Stimulated activated CD8-positive, alpha-beta memory T cell treated with anti-CD3 and anti-CD28 coated beads, Interleukin-15, amount 100 ng/mL, for 48 hours (primary cell): ENCODE measurements at regions not wholly inside any gene's neighbourhood (a gene's known extent, or its start where the extent isn't known, plus 50 kb on each side); places are given as distances from the start of the nearest gene placed in this dataset.
"Not testable (repeated sequence)": the region's sequence is repeated elsewhere in the genome, so short reads cannot be mapped to it uniquely, and the experiment has no call there.

Experiments used
- DNase-seq, 2 donors: peaks; one replicate each; pipeline ENCODE4 v3.0.0-alpha.2; 2020; ENCODE audit warnings: low read depth in 2 of 2

DNA sequence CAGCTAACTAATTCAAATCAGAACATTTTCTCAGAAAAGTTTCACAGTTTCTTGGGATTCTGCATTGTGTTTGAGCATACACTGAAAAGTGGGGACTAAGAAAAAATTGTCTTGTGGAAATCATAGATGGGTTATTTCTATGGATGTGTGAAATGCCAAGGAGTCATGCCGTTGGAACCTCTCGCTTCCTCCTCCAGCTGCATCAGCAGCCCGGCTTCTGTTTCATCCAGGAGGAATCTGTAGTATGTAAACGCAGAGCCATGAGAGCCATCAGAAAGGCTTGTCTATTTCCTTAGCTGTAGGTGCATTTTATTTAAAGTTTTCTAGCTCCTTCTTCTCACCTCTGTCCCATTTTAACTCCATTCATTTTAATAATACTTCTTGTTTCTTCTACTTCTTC is 1144.1 kb downstream of the GATA3 start:
- DNase-seq, result no peak

GRCh38 chr10:9205558-9205957 is 1151.1 kb downstream of the GATA3 start:
- DNase-seq, result no peak

DNA sequence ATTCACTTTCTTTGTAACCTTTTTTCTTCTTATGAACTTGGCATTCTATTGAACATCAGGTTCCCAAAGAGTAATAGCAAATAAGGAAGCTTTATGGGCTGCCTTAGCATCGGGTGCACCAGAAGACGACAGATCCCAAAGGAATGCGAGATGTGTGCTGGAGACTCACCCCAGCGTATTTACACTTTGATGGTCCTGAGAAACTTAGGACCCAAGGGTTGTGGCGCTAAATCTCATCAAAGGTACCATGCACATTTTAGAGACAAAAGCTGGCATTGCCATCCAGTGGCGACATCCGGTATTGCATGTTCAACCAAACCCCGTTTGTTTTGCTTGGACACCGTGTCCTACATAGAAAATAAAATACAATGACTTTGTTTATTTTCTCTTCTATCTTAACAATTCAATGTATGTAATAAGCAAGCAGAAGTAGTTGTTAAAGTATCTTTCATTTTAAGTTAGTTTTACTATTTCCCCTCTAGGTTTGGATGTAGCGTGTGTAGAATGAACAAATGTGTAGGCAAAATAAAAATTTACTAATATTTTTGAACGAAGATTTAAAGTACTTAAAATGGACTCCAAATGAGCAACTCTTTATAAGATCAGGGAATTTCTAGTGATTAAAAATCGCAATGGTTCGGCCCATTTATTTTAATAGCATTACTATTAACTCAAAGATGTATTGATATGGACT is 1154.8 kb downstream of the GATA3 start:
- peak; percentile 50 to 61 for DNase-seq

GRCh38 chr10:9211228-9211627 is 1156.7 kb downstream of the GATA3 start:
- DNase-seq, result no peak

GRCh38 chr10:9214618-9215017 is 1160.1 kb downstream of the GATA3 start:
- DNase-seq, result no peak

DNA sequence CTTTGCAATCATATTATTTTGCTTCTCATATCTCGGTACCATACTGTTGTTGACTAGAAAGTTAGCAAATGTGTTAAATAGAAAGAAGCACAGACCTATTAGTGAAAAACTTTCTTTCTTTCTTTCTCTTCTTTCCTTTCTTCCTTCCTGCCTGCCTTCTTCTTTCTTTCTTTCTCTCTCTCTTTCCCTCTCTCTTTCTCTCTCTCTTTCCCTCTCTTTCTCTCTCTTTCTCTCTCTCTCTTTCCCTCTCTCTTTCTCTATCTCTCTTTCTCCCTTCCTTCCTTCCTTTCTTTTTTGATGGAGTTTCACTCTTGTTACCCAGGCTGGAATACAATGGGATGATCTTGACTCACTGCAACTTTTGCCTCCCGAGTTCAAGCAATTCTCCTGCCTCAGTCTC is 1160.6 kb downstream of the GATA3 start:
- no peak for DNase-seq

- no peak for DNase-seq
Measured at GRCh38 chr10:9219860-9220259, 1165.4 kb downstream of the GATA3 start.

DNA sequence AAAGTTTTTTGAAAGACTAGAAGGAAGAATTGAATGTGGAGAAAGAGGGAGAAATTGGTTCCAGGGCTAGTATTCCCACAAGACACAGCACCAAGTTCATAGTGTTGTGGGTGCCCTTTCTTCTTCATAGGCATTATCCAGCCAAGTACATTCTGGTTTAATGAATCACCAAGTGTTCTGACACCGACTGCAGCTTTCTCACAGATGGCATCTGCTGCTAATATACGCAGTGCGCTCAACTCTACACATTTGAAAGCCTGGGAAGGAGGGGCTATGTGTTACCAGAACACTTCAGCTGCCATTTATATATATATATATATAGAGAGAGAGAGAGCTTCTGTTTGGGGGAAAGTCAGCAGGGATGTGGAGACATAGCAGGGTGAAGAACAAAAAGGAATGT is 1168.4 kb downstream of the GATA3 start:
- DNase-seq, result no peak

GRCh38 chr10:9227679-9228365 is 1173.3 kb downstream of the GATA3 start:
- no peak for DNase-seq

DNA sequence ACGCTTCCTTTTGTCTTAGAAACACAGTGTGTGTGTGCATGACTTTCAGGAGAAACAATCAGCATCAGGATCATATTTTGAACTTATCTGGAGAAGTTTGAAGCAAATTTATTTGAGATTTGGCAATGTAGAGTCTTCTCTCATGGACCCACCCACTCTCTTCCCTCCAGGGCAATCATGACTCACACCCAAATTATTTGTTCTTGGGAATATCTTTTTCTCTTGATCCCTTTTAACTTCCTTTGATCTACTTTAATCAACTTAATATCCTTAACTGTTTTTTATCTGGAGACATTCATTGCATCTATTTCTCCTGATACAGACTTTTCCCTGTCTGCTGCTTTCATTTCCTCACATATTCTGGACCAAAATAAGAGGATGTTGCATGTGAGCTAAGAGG is 1174.3 kb downstream of the GATA3 start:
- no peak for DNase-seq

DNA sequence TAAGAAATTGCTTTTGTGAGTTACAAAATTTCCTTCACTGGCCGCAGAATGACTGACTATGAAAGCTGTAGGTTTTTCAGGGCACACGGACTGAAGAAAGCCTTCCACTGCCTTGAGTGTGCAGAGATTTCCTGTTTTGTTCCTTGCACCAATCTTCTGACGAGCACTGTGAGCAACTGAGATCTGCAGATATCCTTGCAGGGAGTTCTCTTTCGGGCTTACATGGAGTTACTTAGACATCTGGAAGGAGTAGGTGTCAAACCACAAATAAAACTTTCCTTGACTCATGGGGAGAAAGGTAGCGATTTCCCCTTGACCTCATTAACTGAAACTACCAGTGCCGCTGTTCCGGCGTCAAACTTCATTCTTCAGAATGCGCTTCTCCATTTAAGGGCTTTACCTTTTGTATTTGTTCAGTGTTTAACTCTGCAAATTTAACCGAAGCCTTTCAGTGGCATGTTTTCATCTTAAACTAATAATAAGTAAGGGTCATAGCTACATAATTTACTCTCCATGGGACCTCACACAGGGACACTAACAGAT is 1175.3 kb downstream of the GATA3 start:
- peak in 1 of 2 donors; percentile 12 for DNase-seq

GRCh38 chr10:9230625-9231024 is 1176.1 kb downstream of the GATA3 start:
- no peak for DNase-seq

DNA sequence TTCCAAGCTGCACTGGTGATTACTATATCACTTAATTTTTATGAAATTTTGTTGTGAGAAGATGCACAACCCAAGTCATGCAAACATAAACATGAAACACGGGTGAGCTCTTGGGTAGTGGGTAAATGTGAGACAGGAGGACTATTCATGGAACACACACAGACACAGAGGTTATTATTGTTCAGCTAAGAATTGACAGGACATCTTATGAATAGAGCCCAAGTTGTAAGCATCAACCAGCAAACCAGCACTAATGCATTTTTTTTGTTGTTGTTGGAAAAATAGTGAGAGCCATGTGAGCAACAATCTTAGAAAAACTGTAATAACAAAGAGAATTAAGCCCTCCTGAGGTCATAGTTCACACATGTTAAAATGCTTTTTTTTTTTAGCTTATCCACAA is 1179.7 kb downstream of the GATA3 start:
- no peak for DNase-seq

- no peak for DNase-seq
Measured at GRCh38 chr10:9238041-9238440, 1183.6 kb downstream of the GATA3 start.

DNA sequence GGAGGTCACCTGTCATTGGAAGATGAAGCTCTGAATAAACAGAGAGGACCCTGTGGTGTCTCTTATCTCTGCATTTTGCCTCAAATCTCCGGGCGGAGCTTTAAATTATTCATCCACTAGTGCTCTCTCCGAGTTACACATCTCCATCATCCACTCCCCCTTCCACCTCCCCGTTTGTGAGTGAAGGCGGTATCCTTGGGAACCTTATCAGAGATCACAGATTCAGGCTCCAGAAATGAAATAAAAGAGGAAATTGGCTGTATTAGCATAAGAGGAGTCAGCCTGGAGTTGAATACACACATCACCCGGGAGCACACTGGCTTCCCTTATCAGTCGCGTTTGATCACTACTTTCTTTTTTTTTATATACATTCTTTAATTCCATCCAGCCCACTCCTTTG is 1184.8 kb downstream of the GATA3 start:
- no peak for DNase-seq

DNA sequence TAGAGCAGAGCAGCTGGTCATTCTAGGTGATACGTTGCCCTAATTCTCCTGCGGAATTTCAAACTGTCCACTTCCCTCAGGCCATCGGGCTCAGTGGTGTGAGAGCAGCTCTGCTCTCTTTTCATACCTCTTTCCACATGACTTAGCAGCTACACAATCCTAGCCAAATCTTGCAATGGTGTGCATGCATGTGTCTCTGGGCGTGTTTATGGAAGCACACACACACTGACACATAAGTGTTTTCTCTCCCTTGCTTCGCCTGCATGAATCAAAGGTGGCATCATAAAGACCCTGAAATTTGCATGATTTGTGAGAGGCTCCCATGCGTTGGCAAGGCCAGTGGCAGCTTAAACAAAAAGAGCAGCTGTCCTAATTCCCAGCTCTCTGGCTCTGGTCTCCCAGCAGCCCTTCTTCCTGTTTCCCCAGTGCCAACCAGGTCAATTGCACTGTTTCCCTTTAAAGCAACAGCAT is 1189.5 kb downstream of the GATA3 start:
- no peak for DNase-seq

GRCh38 chr10:9244864-9245263 is 1190.4 kb downstream of the GATA3 start:
- DNase-seq, result no peak

DNA sequence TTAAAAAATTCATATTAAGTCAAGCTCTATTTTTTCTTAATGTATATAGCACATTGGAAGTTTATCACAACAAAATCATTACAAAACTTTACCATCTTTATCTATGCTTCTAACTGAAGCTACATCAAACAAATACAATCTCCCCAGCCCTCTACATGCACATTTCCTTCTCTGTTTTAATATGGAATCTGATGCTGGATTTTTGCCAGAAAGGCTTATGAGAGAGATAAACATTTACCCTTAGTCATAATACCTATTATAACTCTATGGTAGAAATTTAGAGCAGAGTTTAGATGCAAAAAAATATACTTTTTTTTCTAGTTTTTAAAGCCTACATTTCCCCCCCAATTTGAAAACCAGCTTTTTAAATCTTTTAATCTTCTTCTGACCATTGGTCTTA is 1198.6 kb downstream of the GATA3 start:
- DNase-seq, result no peak

DNA sequence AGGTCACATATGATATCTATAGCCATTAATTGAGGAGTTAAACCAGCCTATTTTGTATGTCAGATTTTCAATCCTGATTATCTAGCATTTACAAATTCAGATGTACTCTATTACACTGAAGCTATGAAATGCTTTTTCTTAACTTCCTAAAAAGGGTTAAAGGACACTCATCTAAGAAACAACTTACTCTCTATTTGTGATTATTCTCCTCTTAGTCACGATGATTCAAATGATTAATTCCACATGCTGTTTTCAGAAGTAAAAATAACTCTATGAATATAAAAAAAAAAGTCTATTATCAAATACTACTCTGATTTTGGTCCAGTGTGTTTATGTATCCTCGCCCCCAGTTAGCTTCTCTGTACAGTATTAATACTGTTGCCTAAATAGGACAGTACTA is 1199.9 kb downstream of the GATA3 start:
- no peak for DNase-seq

DNA sequence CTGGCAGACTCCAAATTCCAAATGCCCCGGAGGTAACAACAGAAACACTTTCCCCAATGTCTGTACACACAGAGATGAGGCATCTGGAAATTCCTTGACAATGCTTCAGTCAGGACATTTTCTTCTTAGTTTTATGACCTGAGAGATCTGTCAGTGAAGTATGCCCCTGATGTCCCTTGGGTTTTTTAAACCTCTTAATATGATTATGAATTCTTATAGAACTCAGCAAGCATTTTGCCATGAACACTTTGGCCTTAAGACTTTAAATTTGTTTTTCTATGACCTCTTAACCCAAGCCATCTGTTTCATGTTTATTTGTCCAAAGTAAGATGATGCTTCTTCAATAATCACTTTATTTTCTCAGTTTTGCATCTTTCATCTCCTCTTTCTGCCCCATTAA is 1206.2 kb downstream of the GATA3 start:
- no peak for DNase-seq

DNA sequence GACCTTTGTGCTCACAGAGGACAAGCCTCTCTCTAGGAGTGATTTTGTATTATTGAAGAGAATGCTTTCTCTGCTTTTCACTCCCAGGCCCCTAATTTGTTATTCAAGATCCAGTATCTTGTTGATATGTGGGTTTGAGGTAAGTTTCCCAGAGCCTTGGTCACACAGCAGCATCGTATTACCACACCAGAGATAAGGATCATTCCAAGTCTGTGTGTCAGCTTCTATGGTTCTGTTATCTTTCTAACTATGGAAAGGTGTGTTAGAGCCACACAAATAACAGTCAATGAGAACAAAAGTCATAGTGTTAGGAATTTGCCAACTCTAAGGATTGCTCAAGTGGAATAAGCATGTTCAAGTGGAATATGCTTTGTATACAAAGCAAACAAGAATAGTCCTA is 1208.3 kb downstream of the GATA3 start:
- DNase-seq, result no peak

DNA sequence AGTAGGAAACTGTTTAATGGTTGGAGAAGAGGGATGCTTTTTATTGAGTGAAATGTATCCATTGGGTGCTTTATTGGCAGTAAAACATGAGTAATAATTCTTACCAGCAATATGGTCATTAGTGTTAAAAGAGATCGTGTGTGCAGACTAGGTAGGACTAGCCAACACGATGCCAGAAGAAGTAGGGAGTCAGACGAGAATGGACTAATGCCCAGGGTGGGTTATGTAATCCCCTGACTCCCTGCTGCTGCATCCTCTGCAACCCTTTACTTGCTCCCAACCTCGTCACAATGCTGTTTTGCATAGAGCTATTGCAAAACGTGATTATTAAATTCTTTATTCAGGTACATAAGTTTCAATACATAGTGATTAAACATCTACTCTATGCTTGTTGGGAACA is 1213.7 kb downstream of the GATA3 start:
- no peak for DNase-seq

DNA sequence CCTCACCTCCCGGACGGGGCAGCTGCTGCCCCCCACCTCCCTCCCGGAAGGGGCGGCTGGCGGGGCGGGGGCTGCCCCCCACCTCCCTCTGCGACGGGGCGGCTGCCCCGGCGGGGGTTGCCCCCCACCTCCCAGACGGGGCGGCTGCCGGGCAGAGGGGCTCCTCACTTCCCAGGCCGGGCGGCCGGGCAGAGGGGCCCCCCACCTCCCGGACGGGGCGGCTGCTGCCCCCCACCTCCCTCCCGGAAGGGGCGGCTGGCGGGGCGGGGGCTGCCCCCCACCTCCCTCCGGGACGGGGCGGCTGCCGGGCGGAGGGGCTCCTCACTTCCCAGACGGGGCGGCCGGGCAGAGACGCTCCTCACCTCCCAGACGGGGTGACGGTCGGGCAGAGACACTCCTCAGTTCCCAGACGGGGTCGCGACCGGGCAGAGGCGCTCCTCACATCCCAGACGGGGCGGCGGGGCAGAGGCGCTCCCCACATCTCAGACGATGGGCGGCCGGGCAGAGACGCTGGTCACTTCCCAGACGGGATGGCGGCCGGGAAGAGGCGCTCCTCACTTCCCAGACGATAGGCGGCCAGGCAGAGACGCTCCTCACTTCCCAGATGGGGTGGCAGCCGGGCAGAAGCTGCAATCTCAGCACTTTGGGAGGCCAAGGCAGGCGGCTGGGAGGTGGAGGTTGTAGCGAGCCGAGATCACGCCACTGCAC is 1218.8 kb downstream of the GATA3 start:
- DNase-seq, result not testable (repeated sequence)
